ENCODE measurements at regions not wholly inside any gene's neighbourhood (a gene's known extent, or its start where the extent isn't known, plus 50 kb on each side); places are given as distances from the start of the nearest gene placed in this dataset.

DNA sequence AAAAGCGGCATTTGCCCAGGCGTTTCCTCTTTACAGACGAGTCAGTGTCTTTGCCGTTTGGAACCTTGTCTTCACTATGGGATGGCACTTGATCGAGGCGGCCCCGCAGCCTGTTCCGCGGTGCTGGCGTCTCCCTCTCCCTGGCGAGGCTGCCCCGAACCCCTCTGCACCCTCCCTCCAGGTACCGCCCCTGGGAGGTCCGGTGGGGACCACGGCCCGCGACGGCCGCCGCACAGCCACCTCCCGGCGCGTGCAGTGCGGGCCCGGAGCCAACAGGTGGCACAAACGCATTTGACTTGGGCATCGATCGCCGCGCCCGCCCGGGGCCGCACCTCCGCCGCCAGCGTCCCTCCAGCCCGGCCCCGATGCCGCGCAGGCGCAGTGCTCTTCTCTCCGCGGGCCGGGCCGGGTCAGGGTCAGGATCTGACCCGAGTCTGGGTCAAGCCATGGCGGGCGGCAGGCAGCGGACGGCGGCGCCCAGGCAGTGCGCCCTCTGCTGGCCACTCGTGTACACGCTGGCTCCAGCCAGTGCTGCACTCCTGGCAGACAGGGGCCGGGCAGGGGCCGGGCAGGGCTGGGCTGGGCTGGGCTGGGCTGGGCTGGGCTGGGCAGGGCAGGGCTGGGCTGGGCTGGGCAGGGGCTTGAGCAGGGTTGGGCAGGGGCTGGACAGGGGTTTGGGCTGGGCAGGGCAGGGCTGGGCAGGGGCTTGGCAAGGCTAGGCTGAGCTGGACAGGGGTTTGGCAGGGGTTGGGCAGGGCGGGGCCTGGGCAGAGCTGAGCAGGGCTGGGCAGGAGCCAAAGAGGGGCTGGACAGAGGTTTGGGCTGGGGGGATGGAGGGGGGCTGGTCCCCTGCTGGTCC, 155.8 kb upstream of the IRX4 start:
- peak; percentile 55 for DNase-seq (ENCODE audit: low spot score)

- DNase-seq (ENCODE audit: low spot score), result no peak
Observed at GRCh38 chr5:2036885-2037284, 154.2 kb upstream of the IRX4 start.

GRCh38 chr5:2032432-2032831, 149.7 kb upstream of the IRX4 start:
- DNase-seq (ENCODE audit: low spot score), result no peak

- DNase-seq (ENCODE audit: low spot score), result no peak
Observed at GRCh38 chr5:2031581-2031980, 148.9 kb upstream of the IRX4 start.

DNA sequence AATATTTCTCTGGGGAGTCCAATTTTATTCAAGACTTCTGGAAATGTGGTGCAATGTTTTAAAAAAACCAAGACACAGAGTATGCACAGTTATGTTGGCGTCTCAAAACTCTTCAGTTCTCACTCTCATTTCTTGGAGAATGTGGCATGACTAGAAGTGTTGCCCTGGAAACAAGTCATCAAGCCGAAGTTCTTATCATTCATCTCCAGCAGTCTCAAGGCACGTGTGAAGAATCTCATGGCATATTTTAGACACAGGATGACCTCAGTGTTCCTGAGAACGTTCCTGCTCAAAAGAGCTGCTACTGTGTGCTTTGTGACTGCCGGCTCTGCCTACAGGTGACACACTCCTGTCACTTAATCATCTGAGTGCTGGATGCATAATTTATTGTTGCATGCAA, 147.4 kb upstream of the IRX4 start:
- no peak for DNase-seq (ENCODE audit: low spot score)

GRCh38 chr5:2029206-2029605, 146.5 kb upstream of the IRX4 start:
- DNase-seq (ENCODE audit: low spot score), result no peak

DNA sequence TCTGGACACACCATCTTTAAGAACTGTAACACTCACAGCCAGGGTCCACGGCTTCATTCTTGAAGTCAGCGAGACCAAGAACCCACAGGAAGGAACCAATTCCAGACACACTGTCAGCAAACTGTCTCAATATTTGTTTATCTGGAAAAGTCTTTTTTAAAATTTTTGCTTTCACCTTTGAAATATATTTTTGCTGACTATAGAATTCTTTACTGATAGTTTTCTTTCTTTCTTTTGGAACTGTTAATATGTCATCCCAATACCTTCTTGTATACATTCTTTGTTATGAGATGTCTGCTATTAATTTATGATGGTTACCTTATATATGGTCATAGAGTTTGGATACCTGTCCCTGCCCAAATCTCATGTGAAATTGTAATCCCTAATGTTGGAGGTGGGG, 145.1 kb upstream of the IRX4 start:
- DNase-seq (ENCODE audit: low spot score), result no peak

- DNase-seq (ENCODE audit: low spot score), result no peak
Observed at GRCh38 chr5:2024986-2025721, 142.4 kb upstream of the IRX4 start.

DNA sequence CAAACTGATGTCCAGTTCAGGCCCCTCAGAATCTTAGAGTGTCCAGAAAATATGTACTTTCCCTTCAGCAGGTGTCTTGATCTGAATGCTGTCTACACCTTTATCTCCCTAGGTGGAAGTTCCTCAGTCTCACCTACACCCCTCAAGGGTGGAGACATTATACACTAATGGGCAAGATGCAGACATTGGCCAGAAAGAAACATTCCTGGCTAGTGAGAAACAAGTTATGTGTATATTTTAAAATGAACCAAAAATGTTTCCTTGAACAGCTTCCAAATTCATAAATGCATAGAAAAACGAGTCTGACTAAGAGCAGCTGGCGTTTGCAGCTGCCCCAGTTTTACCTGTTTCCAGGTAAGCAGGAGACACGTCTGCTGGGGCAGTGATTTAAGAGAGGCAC, 140.5 kb upstream of the IRX4 start:
- DNase-seq (ENCODE audit: low spot score), result no peak

- no peak for DNase-seq (ENCODE audit: low spot score)
Observed at GRCh38 chr5:2022436-2022835, 139.7 kb upstream of the IRX4 start.

DNA sequence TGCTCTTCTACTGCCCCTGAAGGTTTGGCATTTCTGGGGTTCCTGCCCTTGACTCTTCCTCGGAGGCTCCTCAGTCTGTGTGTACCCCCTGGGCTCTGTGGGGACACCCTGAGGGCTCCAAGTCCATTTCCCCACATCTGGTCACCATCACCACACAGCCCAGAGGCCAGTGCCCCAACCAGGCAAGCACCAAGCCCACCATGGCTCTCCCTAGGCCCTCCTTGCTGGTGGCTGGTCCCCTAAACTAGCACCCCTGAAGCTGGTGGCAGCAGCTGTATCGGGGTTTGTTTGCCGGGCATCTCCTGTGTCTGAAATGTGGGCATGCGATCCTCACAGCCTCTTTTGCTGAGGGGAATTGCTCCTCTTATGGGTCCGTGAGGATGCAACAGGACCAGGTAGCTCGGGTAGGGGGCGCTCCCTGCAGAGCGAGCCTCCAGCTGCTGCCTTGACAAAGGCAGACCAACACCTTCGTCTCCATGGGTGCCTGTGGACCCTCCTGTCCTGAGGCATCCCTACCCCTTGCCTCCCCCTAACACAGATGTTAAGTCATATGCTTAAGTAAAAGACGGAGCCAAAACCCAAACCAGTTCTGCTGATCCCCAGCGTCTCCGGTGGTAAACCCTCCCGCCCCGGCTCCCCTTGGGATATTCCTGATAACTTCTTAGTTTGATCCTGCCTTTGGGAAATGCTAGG, 138.9 kb upstream of the IRX4 start:
- DNase-seq (ENCODE audit: low spot score), result no peak

GRCh38 chr5:2020730-2021129, 138.0 kb upstream of the IRX4 start:
- no peak for DNase-seq (ENCODE audit: low spot score)

DNA sequence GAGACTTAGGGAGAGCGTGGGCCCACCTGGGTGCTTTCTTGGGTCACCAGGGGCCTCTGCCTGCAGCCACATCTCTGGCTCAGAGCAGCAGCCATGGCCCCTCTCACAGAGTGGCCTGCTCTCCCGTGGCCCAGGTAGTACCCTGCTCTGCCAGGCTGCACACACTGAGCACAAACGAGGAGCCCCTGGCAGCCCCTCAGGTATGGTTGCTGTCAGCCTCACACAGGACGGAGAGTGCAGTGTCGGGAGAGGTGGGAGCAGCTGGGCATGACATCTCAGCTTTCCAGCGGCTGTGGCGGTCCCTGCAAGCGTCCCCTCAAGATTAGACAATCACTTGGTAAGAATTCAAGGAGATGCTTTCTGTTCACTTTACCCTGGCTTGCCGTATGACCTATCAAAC, 137.0 kb upstream of the IRX4 start:
- no peak for DNase-seq (ENCODE audit: low spot score)

- DNase-seq (ENCODE audit: low spot score), result no peak
Observed at GRCh38 chr5:2018390-2018724, 135.6 kb upstream of the IRX4 start.

GRCh38 chr5:2017540-2018389, 135.0 kb upstream of the IRX4 start:
- peak; percentile 24 for DNase-seq (ENCODE audit: low spot score)

DNA sequence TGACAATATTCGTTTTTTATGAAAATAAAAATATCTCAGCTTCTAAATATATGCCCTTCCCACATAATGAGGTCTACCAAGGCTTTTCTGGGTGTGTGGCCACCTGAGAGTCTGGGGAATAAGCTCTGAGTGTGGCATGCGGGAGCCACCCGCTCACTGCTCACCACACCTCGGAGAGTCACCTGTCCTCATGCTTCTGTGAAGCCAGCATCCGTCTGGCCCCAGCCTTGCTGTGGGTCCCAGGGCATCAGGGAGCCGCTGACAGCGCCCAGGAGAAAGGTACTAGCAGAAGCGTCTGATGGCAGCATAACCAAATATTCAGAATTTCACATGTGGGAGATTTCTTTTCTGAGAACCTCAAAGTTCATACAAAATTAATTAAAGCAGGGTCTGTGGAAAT, 133.2 kb upstream of the IRX4 start:
- DNase-seq (ENCODE audit: low spot score), result no peak

DNA sequence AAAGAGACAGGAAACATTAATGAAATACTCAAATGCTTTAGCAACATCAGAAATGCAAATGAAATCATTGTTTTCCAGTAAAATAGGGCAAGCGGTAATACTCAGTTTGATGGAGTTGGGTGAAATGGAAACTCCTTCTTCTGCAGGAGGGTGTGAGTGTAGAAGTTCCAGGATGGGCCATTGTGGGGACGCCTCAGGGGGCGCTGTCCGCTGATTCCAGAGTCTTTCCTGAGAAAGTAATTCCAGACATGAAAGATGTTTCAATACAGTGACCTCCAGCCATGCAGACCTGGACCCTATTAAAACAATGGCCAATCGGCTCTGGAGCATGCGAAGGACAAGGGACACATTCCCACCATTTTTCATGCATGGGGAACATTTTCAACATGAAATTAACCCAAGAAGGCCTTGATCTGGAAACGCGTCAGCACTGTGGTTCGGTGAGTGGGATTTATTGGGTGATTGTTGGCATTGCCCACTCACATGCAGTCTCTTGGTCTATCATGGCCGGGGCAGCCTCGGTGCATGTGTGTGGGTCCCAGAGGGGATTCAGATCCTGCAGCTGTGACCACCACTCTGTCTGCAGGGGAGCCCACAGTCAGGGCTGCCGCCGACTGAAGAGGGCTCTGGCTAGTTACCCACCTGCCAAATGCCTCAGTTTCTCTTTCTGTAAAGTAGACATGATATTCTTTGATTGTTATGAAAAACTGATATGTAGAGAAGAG, 132.6 kb upstream of the IRX4 start:
- DNase-seq (ENCODE audit: low spot score), result no peak

DNA sequence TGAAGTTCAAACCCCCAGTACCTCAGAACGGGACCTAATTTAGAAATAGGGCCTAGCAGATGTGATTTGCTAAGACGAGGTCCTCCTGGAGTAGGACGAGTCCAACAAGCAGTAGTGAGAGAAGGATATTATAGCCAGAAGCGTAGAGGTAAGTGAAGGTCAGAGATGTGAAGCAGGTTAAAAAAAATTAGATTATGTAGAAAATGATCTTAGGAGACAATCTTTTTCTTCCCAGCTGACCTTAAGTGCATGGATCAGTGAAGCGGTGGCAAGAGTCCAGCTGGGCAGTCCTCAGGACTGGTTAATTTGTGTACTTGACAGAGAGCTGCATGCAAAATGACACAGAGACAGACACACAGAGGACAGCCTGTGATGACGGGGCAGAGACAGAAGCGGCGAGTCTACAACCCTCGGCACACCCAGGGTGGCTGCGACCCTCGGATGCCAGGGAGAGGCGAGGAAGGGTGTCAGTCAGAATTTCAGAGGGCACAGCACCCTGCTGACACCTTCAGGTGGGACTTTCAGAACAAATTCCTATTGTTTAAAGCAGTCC, 131.4 kb upstream of the IRX4 start:
- DNase-seq (ENCODE audit: low spot score), result no peak

- no peak for DNase-seq (ENCODE audit: low spot score)
Observed at GRCh38 chr5:2013301-2014057, 130.8 kb upstream of the IRX4 start.

- DNase-seq (ENCODE audit: low spot score), result no peak
Observed at GRCh38 chr5:2012885-2013284, 130.2 kb upstream of the IRX4 start.
